ENCODE measurements at regions not wholly inside any gene's neighbourhood (a gene's known extent, or its start where the extent isn't known, plus 50 kb on each side); places are given as distances from the start of the nearest gene placed in this dataset.

DNA sequence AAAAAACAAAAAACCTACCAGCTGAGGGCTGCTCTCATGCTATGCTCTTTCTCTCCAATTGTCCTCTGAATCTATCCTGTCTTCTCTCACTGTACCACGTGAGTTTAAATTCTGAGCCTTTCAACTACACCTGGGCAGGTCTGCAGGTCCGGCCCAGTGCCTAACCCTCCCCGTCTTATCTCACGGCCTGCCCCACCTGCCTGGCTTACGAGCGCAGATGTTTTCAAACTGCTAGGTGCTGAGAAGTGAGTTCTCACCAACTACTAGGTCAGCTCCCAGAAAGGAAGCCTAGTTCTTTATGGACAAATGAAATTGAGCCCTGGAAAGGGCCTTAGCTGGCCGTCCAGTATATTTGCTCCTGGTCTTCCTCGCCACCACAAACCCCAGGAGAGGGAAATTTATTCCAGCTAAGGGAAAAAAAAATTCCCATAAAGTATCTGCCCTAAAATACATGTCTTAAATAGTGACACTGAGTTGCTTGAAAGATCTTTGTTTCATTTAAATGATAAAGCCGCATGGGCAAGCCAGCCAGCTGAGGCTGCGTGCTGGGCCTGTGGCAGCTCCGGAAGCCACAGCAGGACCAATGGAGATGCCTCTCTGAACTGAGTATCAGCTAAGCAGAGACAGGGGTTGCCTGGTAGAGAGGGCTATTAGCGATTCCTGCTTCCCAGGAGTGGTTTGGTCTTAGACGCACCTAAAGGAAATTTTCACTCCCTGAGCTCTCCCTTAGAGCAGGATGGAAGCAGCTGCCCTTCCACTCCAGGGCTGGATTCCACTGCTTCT lies 92.5 kb upstream of the NCK2 start:
- no peak for DNase-seq (ENCODE audit: low read depth)

DNA sequence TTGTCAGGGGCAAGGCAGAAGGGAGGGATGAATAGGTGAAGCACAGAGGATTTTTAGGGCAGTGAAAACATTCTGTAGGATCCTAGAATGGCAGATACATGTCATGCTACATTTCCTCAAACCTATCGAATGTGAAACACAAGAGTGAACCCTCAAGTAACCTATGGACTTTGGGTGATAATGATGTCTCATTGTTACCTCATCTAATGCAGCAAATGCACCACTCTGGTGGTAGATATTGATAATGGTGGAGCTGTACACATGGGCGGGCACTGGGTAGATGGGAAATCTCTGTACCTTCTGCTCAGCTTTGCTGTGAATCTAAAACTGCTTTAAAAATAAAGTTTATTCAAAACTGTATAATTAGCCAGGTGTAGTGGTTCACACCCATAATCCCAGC lies 95.2 kb upstream of the NCK2 start:
- DNase-seq (ENCODE audit: low read depth), result no peak

DNA sequence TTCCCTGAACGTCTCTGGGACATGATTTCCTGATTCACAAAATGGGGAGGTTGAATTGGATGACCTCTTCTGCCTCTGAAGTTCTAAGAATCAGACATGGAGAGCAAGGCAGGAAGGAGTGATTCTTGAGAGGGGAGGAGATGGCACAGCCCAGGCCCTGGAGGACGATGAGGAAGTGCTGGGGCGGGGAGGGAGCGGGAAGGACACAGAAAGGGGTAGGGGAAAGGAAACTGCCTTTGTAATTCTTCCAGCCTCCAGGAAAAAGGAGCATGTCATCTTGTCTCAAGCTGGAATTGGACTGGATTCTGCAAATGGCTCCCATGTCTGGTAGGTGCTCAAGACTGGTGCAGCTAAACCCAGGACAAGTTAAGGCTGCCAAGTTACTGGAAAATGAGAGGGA lies 97.0 kb upstream of the NCK2 start:
- DNase-seq (ENCODE audit: low read depth), result no peak

GRCh38 chr2:105646774-105647076 lies 98.0 kb upstream of the NCK2 start:
- DNase-seq (ENCODE audit: low read depth), result no peak

- DNase-seq (ENCODE audit: low read depth), result no peak
Observed at GRCh38 chr2:105645938-105646773, 98.6 kb upstream of the NCK2 start.

- no peak for DNase-seq (ENCODE audit: low read depth)
Observed at GRCh38 chr2:105645031-105645937, 99.4 kb upstream of the NCK2 start.

GRCh38 chr2:105644174-105644980 lies 100.3 kb upstream of the NCK2 start:
- DNase-seq (ENCODE audit: low read depth), result peak; percentile 16

DNA sequence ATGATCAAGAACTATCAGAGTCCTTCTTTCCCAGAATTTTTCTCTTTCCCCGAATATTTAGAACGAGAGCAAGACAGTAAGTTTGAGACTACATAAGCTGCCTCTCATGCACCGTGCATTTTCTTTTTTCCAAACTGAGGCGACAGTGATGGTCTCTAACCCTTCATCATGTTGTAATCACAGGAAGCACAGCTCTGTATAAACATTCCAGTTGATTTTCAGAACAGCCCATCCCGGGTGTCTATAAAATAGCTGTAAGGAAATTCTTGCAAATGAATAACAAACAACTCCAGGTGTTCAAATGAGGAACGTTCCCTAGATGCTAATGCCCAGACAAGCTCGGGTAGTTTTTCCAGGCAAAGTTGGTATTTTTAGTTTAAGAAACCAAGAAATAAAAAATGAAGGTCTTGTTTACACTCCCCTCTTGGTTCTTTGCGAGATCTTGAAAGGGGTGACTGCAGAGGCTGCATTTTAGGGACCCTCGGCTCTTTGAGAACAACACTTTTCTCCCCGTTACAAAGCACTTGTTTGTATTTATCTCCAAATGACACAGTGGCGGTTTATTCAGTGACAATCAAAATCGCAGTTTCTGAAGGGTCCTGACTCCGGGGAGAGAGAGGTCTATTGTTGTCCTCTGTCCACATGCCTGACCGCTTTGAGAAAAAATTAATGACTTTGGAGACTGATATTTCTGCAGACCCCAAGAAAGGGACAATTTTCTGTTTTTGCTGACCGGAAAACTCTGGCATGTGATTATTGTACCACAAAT lies 101.1 kb upstream of the NCK2 start:
- no peak for DNase-seq (ENCODE audit: low read depth)

DNA sequence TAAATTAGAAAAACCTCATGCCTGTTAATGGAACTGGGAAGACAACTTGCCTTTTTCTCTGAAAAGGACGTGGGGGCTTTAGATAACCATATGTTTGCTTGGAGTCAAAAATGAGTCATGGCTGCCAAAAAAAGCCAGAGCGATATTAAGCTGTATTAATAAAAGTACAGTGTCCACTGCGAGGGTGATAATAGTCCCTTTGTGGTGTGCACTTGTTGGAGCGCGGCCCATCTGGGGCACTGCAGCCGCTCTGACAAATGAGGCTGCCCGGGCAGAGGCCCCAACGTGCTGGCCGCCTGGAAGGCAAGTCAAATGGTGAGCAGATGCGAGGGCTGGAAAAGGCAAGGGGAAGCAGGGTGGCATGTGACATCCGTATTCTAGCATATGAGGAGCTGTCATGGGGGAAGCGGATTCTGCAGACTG lies 103.3 kb upstream of the NCK2 start:
- DNase-seq (ENCODE audit: low read depth), result no peak

DNA sequence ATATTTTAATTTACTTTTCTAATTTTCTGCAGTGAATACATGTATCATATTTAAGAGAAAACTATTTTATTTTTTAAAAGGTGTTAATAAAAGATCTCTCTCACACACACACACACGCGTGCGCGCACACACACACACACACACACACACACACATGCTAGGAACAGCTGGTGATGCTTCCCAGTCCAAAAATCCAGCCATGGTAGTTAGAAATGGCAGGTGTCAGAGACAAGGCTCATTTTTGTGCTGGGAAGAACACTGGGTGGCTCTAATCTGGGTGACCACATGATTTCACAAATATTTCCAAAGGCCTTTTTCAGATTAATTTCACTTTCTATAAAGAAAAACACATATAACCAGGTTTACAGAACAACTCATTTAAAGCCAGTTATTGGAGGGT lies 104.5 kb upstream of the NCK2 start:
- DNase-seq (ENCODE audit: low read depth), result no peak

GRCh38 chr2:105636109-105636740 lies 108.5 kb upstream of the NCK2 start:
- DNase-seq (ENCODE audit: low read depth), result no peak

- DNase-seq (ENCODE audit: low read depth), result no peak
Observed at GRCh38 chr2:105635564-105635963, 109.1 kb upstream of the NCK2 start.

DNA sequence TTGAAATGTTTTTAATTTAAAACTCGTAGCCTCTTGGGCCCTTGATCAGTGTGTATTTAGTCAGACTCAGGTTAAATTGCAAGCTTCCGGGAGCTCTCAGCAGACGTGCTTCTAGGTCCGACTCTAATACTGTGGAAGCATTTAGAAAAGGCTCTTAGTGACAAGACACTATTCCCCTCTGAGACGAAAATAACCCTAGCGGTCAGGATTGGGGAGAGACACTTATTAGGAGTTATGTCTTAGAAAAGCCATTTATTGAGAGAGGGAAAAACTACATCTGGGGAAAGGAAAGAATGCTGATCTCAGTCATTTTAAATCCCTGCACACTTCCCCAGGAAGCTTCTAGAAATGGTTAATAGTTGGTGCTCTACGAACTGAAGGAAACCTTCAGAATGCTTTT lies 110.5 kb upstream of the NCK2 start:
- no peak for DNase-seq (ENCODE audit: low read depth)

GRCh38 chr2:105631922-105632321 lies 112.8 kb upstream of the NCK2 start:
- DNase-seq (ENCODE audit: low read depth), result no peak

DNA sequence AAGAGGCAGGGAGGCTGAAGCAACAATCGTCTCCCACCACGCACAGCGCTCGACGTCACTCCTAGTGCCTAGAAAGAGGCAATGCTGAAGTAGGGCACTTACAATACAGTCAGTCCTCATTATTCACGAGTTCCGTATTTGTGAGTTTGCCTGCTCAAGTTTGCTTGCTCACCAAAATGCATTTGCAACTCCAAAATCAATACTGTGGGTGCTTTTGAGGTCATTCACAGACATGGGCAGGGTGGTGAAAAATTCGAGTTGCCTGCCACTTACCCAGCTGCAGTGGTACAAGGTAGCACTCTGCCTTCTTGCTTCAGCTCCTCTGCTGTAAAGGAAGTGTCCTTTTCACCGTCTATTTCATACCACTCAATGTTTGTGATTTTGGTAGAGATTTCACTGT lies 113.7 kb upstream of the NCK2 start:
- DNase-seq (ENCODE audit: low read depth), result no peak

DNA sequence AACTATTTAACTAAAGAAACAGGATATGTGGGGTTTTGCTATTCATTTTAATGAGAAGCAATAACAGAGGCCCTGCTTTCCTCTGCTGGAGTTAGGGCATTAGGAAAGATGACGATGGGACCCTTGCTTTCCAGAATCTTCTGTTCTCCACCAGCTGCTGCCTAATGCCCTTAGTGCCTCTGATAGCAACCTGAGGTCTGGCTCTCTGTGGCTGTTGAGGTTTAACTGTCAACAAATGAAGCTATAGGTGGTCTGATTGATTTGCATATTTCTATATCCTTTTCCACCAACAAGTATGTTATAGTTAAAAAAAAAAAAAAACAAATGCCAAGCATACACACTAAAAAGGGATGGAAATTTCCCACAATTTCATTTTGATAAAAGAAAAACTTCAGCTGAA lies 115.1 kb upstream of the NCK2 start:
- DNase-seq (ENCODE audit: low read depth), result no peak

DNA sequence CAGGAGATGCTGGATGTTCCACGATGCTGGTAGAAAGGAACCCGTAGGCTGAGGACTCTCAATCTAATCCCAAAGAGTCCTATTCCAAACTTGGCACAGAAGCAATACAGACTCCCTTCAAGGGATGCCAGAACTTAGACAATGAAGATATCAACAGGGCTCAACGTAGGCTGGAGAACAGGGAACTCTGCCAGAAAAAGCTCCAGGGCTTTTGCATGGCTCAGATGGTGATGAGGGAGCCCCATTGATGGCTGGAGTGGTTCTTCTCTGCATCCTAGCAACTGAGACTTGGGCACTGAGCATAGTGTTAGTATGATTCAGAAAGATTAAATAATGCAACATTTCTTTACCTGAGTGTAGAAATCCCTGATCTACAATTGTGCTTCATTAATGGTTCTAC lies 117.2 kb upstream of the NCK2 start:
- no peak for DNase-seq (ENCODE audit: low read depth)

GRCh38 chr2:105626966-105627340 lies 117.8 kb upstream of the NCK2 start:
- DNase-seq (ENCODE audit: low read depth), result no peak

- DNase-seq (ENCODE audit: low read depth), result no peak
Observed at GRCh38 chr2:105626212-105626965, 118.3 kb upstream of the NCK2 start.

- DNase-seq (ENCODE audit: low read depth), result no peak
Observed at GRCh38 chr2:105625632-105626031, 119.1 kb upstream of the NCK2 start.
